ENCODE measurements at regions not wholly inside any gene's neighbourhood (a gene's known extent, or its start where the extent isn't known, plus 50 kb on each side); places are given as distances from the start of the nearest gene placed in this dataset.

DNA sequence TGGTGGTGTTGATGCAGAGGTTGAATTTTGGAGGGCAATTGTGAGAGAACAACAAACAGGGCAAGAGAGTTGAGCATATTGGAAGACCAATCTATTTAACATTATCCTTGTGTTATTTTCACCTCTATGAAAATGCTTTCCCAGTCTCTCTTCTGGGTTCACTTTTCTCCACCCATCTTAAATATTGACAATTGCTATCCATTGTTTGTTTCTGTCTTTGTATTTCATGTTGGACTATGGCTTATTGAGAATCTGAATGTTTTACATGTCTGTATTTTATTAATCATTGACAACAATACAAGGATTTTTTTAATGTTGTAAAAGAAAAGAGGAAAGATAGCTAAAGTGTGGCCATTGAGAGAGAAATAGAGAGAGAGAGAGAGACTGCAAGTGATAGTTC lies 1121.5 kb downstream of the BRINP3 start:
- TF ChIP-seq, protein P1, sequence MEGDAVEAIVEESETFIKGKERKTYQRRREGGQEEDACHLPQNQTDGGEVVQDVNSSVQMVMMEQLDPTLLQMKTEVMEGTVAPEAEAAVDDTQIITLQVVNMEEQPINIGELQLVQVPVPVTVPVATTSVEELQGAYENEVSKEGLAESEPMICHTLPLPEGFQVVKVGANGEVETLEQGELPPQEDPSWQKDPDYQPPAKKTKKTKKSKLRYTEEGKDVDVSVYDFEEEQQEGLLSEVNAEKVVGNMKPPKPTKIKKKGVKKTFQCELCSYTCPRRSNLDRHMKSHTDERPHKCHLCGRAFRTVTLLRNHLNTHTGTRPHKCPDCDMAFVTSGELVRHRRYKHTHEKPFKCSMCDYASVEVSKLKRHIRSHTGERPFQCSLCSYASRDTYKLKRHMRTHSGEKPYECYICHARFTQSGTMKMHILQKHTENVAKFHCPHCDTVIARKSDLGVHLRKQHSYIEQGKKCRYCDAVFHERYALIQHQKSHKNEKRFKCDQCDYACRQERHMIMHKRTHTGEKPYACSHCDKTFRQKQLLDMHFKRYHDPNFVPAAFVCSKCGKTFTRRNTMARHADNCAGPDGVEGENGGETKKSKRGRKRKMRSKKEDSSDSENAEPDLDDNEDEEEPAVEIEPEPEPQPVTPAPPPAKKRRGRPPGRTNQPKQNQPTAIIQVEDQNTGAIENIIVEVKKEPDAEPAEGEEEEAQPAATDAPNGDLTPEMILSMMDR (IDR thresholded peaks at IDR 0.05), result no peak
- TF ChIP-seq EP300 (IDR thresholded peaks at IDR 0.05) (no peak), POLR2A (IDR thresholded peaks at IDR 0.05) (no peak), POLR2AphosphoS5 (IDR thresholded peaks at IDR 0.05) (no peak)

All from sigmoid colon (tissue), 4 donors.